T47D (cell line): ENCODE measurements at regions not wholly inside any gene's neighbourhood (a gene's known extent, or its start where the extent isn't known, plus 50 kb on each side); places are given as distances from the start of the nearest gene placed in this dataset.

ENCODE experiments used
- DNase-seq, 2 experiments: peaks; one replicate each; pipeline versions ENCODE4 v3.0.0 to v3.0.0-alpha.2; 2011 to 2012; ENCODE audit warnings: low read depth in 1 of 2, low spot score in 1 of 2
- JUND ChIP-seq: IDR thresholded peaks from 2 replicates; pipeline ENCODE4 v1.6.1; 2012; ENCODE audit warnings: low read depth
- in situ Hi-C: cut with HindIII; loops from 2 replicates; pipeline ENCODE4 v1.10.0; 2016; ENCODE audit warnings: low sequenced_read_pairs, low pct_unique_long_range_greater_than_20kb

DNA sequence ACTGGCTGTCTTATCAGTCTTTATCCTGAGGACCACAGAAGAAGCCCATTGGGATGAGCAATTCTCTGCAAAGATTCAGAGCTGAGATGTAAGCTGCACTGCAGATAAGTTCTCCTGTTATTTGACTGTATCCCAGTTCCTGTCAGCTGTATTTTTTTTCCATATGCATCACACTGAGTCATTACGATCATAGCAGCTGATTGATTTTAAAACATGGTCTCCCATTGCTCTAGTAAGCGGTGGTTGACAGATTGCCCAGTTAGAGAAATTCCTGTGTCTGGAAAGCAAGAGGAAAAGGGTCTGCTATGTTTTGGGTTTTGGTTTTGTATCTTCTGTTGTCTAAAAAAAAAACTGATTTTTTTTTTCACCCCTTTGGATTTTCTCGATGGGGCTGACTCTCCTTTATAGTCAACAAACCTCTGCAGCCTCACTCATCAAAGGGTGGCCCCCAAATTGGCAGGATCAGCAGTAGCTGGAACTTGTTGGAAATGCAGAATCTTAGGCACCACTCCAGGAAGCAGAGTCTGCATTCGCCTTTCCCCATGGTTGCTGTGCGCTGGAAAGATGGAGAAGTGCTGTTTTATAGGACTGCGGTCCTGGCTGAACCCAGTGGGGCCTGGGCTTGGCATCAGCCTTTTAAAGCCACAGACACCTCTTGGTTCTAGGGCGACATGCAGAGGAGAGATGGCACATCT lies 220.1 kb upstream of the MPHOSPH6 start:
- no peak for DNase-seq
- in situ Hi-C loops, result no loop called here
- no peak for TF ChIP-seq JUND

DNA sequence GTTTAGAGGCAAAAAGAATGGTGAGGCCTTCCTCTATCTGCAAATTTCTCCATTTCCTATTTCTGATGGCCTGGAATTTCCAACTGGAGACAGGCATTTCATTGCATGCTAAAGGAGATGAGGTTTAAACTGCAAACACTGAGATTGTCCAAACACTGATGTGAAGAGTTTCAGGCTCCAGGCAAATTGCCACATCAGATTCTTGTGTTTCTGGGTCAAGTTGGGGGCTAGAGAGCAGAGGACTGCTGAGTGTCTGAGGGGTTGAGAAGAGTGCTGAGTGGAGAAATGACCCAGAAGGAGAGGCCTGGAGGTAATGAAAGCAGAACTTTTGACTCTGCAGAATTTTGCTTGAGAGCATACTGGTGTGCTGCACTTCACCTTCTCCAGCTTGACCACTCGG lies 216.7 kb upstream of the MPHOSPH6 start:
- no peak for TF ChIP-seq JUND
- in situ Hi-C loops, result no loop called here
- DNase-seq, result no peak

DNA sequence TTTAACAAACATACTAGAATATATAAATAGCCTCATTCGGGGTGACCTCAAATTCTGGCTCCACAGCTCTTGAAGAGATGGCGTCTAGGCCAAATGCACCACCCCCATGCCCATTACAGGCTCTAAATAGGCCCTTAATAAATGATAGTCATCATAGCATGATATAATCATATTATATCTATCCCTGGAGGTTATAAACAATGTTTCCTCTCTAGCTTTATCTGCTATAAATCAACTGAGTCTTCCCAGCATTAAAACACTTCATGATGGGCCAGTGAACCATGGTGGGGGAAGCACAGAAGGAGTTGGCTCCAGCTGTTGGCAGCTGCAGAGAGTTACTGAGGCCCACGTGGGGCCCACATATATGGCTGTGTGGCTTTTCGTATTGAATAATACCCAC lies 214.9 kb upstream of the MPHOSPH6 start:
- no peak for TF ChIP-seq JUND
- in situ Hi-C loops, result no loop called here

DNA sequence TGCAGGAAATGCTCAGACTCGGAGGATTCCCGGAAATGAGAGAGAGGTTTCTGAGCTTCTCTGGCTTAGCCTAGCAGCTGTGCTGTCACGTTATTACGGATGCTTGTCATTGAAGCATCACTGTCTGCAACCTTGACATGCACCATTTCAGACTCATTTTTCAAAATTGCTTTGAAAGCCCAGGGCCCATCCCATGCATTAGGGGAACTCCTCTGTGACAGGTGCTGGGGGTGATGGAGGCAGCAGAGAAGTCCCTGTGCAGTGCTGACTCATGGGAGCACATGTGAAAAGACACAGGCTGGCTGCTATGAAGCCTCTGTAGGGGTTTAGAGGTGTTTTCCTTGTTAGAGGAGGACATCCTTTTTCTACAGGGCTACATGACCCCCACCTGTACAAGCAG lies 214.0 kb upstream of the MPHOSPH6 start:
- TF ChIP-seq JUND, result no peak
- in situ Hi-C loops, result no loop called here
- DNase-seq, result no peak

More for the DNA sequence above, 214.9 kb upstream of the MPHOSPH6 start:
- no peak for DNase-seq

DNA sequence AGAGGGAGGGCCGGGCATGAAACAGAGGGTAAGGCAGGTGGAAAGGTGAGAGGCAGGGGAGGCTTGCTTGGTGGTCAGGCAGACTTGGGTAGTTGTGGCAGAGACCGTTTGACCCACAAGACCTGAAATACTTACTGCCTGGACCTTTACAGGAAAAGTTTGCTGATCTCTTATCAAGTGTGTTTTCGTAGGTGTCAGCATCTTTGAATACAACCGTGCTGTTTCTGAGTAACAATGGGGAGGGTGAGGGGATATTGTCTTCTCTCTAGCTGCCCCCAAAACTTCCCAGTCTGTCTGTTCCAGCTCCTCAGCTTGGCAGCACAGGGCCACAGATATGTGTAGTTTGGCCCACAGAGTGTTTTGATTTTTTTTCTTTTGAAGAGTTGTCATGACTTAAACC lies 212.5 kb upstream of the MPHOSPH6 start:
- in situ Hi-C loops, result no loop called here
- no peak for DNase-seq
- TF ChIP-seq JUND, result no peak

DNA sequence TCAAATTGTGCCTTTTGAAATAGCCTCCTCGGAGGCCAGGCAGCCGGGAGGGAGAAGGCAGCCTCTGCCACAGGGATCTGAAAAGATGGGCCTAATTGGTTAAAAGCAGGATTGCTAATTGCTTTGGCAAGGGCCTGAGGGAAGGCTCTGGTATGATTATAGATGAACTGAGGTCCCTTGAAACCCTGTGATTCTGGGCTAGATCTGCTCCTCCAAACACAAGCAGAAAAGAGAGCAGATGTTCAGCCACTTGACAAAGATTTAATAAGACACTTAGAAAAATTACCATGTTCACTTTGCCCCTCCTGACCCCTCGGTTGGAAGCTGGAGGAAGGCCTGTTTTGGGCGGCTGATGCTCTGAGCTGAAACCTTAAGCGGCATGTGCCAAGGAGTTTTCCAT lies 209.5 kb upstream of the MPHOSPH6 start:
- no peak for DNase-seq
- no peak for TF ChIP-seq JUND
- in situ Hi-C loops, result no loop called here

DNA sequence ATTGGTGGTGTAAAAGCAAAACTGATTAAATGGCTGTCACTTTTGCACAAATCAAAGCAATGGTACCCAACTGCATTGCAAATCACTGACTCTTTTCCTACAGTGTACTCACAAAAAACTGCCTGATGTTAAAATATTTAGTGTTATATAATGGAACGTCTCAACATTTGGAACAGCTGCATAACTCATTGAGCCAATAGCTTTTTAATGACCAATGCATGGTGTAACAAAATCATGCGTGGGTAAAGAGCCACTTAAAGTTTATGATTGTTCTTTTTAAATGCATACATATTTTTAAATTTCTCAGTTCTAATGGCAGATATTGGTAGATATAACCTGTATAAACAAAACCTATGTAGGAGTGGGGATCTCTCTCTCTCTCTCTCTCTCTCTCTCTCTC lies 204.0 kb upstream of the MPHOSPH6 start:
- TF ChIP-seq JUND, result no peak
- DNase-seq, result no peak
- in situ Hi-C loops, result no loop called here

DNA sequence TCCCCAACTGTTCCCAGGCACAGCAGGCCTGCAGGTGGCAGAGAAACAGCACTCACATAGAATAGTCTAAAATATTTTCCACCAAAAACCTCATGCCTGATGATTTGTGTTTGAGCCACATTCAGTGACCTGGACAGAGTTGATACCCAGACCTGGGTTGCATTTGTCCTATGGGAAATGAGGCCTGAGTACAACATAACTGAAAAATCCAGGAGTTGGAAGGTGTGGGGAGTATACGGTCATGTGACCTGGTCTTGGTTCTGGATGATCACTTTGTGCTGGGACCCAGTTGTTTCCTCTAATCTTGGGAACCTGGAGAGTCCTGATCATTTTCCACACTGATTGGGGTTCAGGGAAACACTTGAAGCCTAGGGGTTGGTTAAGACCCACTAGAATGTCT lies 200.3 kb upstream of the MPHOSPH6 start:
- in situ Hi-C loops, result no loop called here
- no peak for DNase-seq
- no peak for TF ChIP-seq JUND

DNA sequence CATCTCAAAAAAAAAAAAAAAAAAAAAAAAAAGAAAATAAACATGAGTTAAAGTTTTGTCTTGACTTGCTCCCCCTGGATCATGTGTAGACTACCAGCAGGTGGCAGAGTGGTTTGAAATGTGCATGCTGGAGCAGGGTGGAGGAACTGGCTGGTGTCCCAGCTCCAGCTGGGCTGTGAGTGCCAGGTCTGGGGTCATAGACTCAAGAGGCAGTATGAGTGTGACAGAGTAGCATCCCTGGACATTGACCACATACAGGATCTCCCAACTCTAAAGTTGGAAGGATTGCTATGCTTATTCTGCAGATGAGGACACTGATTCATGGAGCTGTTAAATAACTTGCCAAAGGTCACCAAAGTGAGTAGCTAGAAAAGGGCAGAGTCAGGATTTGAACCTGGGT lies 198.0 kb upstream of the MPHOSPH6 start:
- TF ChIP-seq JUND, result no peak
- in situ Hi-C loops, result no loop called here
- DNase-seq, result peak; percentile 74 to 79

DNA sequence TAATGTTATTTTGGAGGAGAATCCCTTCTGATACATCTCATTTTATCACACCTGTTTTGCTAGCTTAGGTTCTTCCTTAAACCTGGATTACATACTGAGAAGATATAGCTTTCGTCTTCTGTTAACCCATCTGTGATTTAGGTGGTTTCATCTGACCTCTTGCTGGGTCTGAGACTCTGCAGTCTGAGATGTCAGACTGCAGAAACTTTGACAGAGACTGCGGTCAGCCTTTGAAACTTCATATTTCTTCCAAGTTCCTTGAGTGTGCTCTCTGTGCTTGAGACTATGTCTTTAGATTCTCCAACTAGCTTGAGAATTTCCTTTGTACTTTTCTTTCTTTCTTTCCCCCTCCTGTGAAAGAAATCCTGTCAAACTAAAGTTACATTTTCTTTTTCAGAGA lies 196.4 kb upstream of the MPHOSPH6 start:
- in situ Hi-C loops, result no loop called here
- DNase-seq, result no peak
- no peak for TF ChIP-seq JUND

DNA sequence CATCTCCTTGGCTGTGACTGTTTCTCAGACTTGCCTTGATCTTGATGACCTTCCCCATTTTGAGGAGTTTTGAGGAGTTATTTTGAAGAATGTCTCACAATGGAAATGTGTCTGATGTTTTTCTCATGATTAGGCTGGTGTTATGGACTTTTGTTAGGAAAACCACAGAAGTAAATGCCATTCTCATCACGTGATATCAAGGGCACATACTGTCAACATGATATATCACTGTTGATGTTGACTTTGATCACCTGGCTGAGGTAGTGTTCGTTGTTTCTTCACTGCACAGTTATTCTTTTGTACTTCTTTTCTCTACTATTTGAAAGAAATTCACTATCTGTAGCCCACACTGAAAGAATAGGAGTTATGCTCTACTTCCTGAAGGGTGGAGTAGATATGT lies 194.7 kb upstream of the MPHOSPH6 start:
- in situ Hi-C loops, result no loop called here
- no peak for DNase-seq
- TF ChIP-seq JUND, result no peak

DNA sequence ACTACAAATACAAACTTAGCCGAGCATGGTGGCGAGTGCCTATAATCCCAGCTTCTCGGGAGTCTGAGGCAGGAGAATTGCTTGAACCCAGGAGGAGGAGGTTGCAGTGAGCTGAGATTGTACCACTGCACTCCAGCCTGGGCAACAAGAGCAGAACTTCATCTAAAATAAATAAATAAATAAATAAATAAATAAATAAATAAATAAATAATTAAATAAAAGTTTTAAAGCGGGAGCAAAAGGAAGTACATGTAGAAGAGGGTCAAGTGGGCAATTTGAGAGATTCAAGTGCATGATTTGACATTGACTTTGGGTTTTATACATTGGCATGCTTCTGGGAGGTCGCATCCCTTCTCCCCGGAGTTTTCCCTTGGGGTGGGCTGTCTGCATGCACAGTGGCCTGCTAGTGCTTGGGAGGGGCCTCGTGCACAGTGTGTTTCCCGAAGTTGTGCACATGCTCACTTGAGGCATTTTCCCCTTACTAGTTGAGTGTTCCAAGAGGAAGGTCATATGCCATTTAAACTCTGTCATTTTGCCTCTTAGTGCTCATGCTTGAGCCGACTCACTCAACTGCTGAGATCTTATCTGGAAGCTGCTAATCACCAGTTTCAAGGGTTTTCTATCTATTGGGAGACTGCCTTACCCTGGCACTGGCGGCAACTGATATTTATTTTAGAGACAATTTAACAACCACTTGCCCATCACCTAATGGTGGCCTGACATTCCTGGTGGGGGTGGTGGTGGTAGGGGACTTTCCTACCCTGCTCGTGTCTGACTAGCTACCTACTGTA lies 193.2 kb upstream of the MPHOSPH6 start:
- DNase-seq, result no peak
- no peak for TF ChIP-seq JUND
- in situ Hi-C loops, result no loop called here

DNA sequence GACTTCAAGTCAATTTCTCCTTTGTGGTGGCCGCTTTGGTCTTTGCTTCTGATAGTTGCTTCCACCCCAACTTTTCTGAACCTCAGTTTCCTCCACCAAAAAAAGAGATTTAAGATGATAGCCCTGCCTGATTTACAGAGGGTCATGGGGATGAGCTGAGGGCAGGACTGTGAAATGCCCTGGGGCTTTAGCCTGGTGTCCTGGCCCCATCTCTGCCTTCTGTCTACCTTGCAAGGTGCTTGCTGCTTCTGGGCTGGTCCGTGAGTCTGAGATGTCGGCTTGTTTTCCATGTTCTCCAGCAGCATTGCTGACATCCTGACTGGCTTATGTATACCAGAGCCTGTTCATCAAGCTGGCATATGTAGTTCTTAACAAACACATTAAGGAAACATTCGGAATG lies 191.9 kb upstream of the MPHOSPH6 start:
- peak; percentile 22 to 28 for DNase-seq
- no peak for TF ChIP-seq JUND
- in situ Hi-C loops, result no loop called here
